HG03354 (cell line): ENCODE measurements at regions not wholly inside any gene's neighbourhood (a gene's known extent, or its start where the extent isn't known, plus 50 kb on each side); places are given as distances from the start of the nearest gene placed in this dataset.
"Not testable (repeated sequence)": the region's sequence is repeated elsewhere in the genome, so short reads cannot be mapped to it uniquely, and the experiment has no call there.

Source experiments
- ATAC-seq: cut with Tn5 transposase; IDR thresholded peaks from one replicate; pipeline ENCODE4 v1.9.1; 2021; ENCODE audit warnings: mild to moderate bottlenecking; ENCODE audit not compliant: unreplicated experiment, poor library complexity, severe bottlenecking

DNA sequence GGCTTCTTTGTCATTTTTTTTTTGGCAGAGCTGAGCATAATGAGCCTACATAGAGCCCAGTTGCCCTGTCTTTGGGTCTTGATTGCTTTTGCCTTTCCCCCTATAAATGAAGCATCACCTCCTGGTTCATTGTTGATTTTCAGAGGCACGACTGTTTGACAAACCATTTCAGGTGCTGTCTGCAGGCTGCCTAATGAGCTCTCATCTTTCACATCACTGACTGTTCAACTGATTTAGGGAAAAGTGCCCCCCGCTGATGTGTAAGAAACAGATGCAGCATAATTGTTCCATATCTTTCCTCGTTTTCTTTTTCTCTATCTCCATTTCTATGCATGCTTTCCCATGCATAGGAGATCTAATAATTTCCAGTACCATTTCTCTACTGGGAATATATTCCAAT, 338.6 kb downstream of the TMEM38B start:
- ATAC-seq, result no peak

DNA sequence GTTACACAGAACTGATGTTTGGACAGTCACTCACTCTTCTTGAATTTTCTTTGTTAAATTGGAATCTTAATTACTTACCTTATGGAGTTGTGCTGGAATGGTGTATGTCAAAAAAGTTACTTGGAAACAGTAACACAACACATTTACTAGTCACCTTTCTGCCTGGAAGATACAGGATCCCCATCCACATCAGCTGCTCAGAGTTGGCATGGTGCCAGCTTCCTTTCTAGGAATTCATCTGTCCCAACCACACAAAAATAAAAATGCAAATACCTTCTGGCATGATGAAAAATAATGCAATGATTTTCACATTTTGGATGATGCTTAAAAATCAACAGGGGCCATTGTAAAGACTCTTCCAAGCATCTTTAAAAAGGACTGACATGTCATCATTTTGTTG, 341.5 kb downstream of the TMEM38B start:
- no peak for ATAC-seq

DNA sequence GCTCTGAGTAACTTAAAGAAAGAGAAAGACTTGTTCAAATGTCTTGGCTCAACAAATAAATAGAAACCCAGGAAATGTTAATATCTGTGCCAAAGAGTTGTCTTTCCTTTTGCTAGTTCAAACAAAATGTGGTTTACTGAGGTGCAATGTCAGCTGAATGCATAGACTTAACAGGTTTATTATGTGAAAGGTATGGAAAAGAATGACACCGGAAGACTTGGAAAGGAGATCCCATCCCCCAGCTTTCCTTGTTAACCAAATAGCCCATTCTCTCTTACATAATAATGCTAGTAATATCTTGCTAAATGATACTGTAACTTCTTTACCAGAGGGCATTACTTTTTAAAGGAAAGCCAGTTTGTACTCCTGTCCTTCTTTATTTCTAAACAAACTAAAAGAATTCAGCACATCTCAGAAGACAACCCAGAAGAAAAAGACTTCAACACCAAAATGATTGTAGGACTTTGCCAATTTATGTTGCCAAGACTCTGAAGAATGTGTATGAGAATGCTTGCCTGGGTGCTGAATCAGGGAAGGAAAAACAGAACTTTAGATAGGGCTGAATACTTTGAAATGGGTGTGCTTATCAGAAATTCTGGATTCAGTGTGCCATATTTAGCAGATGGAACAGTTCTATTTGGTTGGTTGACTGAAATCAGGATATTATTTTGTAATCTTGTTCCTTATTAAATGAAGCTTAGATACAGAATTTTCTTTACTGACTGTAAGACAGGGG, 344.1 kb downstream of the TMEM38B start:
- ATAC-seq, result no peak

DNA sequence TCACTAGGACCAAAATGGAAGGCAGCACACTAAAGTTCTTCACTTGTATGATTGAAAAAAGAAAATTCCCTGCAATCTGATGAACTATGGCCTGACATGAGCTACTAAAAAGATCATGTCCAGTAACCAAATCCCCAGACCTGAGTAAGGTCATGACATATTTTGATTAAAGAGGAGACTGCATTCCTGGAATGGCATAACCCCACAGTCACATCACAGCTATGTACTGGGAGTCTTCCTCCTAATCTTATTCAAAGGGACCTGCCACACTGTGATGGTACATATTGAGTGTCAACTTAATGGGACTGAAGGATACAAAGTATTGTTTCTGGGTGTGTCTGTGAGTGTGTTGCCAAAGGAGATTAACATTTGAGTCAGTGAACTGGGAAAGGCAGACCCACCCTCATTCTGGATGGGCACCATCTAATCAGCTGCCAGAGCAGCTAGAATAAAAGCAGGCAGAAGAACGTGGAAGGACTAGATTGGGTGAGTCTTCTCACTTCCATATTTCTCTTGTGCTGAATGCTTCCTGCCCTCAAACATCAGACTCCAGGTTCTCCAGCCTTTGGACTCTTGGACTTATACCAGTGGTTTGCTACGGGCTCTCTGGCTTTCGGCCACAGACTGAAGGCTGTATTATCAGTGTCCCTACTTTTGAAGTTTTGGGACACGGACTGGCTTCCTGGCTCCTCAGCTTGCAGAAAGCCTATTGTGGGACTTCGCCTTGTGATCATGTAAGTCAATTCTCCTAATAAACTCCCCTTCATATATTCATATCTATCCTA, 345.0 kb downstream of the TMEM38B start:
- ATAC-seq, result no peak

DNA sequence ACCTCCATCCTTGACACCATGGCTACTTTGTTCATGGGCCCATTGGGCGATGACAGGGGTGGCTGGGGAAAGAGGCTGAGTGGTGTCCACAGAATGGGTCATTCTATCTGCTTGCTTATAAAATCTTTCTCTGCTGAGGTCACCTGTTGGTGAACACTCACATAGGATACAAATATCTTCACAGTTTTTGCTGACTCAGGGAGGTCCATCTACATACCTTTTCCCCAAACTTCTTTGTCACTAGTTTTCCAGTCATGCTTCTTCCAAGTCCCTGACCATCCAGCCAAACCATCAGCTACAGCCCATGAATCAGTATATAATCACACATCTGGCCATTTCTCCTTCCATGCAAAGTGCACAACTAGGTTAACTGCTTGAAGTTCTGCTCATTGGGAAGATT, 347.6 kb downstream of the TMEM38B start:
- ATAC-seq, result not testable (repeated sequence)

DNA sequence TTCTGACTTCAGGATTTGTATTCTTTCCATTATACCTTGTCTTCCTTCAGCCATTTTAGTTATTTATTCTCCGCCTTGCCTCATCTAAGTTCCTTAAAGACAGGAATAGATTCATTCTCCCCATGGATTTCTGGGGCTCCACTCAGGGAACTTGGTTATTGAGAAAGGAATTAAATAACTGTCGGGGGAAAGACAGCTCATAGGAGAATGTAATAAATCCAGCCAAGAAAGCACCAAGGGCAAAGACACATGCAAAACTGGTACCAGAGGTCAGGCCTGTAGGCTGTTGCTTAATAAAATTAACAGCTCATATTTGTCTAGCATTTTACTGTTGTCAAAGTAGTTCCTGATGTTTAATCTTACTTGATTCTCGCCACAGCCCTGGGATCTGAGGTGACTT, 357.2 kb downstream of the TMEM38B start:
- ATAC-seq, result no peak

DNA sequence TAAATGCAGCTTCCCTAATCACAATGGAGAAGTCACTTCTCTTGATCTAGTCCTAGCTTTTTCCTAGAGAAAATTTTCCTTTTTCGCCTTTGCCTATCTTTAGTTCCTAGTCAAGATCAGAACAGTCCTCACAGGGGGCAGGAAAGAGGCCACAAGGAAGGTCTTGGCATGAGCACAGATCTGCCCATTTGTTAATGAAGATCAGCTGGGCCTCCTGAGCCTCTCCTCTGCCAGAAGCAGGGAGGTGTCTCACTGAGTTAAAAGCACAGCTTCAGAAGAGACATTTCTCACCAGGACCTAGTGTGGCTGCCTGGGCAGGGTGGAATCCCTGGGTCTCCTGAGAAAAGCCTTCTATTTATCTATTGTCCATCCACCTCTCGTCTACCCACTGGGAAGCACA, 357.8 kb downstream of the TMEM38B start:
- ATAC-seq, result no peak

DNA sequence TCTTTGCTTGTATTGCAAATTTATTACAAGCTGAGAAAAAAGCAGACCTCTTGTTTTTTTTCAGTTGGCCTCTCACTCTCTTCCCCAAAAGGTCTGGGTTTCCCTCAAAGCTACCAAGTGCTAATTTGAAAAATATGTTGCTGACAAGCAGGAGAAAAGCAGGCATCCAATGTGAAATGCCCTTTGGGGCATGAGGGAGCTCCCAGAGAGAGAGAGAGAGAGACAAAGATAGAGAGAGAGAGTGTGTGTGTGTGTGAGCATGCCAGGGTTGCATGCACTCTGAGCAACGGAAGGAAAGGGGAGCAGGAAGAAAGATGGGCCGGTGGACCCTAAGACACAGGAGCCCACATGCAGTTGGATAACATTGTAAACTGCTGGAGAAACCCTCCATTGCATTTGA, 358.4 kb downstream of the TMEM38B start:
- no peak for ATAC-seq

DNA sequence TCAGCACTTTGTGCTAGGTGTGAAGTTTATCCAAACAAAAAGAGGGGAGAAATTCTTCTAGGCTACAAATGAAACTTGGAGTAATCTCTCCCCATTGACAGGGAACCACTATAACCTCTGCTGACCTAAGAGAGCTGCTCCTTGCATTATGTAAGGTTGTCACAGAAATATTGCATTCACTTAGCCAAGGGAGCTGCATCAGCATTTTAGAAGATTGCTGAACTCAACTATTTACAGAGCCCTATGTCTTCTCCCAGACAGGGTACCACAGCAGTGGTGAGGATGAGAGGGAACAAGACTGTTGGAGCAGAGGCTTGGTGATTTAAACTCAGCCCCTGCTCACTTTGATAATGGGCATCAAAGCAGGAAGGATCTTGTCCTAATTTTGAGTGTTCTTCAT, 362.0 kb downstream of the TMEM38B start:
- ATAC-seq, result no peak

DNA sequence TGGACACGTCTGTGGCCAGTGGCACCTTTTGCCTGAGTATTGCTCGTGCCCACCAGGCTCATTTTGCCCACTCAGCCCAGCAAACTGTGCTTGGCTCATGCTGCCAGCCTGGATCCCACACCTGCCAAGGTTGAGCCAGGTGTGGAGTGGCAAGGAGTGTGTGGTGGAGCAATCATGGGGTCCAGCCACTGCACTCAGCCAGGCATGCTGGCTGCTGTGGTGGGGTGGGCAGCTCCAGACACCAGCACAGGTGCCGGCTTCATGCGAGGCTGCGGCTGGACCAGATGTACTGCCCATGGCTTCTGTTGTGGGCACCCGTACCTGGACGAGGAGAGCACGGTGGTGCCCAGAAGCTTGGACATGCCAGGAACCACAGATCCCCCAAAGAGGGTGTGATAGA, 364.1 kb downstream of the TMEM38B start:
- ATAC-seq, result no peak

DNA sequence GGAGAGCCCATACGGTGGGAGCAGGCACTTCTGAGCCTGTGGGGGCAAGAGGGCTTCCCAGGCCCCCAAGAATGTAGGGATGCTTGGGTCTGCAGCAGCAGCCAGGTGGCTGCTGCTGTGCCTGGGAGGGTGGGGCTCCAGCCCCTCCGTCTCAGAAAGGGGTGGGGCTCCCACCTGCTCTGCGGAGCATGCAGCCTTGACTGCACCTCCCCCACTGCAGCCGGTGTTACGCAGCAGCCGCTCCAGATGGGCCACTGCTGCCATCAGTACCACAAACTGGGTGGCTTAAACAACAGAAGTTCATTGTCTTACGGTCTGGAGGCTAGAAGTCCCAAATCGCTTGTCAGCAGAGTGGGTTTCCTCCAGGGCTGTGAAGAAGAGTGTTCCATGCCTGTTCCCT, 365.5 kb downstream of the TMEM38B start:
- ATAC-seq, result no peak

DNA sequence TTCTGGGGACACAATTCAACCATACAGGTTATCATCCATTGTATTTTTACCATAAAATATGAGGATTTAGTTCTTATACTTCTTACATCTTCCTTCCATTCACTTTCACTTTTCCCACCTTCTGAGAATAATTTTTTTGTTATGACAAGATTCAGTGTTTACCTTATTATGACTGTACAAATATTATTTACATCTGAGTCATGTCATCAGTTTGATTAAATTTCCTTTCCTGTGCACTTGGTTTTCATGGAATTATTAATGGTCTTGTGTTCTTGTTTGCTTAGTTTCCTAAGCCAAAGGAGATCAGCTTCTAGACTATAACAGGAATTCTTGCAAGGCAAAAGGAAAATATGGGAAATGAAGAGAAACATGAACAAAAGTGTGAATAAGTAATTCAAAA, 366.5 kb downstream of the TMEM38B start:
- no peak for ATAC-seq

DNA sequence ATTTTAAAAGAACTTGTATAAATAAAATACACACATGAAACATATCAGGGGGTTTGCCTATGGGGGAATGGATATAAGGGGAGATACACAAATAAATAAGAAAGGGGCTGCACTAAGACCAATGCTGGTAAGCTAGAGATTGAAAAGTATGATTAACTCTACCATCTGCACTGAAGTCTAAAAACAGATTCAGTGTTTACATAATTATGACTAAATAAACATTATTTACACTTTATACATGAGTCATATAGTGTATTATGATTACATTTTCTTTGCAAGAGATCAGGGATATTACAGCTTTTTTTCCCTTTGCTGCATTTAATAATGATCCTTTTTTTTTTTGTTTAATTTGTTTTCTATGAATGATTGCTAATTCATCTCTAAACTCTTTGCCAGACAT, 367.9 kb downstream of the TMEM38B start:
- no peak for ATAC-seq

DNA sequence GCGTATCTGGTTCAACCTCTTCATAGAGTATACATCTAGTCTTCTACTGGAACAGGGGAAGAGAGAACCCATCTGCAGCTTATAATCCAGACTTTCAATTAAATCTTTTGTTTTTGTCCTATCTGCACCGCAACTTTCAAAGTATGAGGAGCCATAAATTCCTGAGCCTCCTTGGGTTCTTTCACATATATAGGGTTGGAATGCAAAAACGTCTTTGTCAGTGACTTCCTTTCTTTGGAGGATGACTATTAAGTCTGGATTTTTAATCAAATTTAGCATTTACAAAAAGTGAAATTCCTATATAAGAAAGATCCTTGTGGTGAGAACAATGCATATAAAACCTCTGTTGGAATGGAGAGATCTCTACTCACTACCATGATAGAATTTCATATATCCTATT, 370.8 kb downstream of the TMEM38B start:
- ATAC-seq, result no peak

DNA sequence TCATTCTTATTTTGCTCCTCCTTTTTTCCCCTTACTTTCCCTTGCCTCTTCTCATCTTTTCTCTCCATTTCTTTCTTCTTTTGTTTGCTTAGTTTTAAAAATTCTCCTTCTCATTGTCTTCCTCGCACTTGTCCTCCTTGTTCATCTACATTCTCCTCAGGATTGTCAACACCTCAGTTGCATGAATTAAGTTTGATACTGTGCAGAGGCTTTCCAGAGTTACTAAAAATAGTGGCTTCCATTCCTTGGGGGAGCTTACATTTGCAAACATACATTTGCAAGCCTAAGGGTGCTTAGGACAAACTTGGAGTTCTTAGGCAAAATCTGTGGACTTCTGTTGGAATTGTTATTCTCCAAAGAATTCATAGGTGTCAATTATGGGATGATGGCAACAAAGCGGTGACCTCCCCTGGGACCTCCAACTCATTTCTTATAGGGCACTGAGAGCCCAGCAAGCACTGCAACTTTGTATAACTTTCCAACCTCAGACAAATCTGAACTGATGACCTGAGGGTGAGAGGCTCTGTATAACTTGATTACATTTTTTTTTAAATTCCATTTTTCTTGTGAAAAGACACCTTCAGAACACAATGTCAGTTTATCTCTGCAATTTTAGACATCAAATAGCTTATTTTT, 371.4 kb downstream of the TMEM38B start:
- ATAC-seq, result no peak

DNA sequence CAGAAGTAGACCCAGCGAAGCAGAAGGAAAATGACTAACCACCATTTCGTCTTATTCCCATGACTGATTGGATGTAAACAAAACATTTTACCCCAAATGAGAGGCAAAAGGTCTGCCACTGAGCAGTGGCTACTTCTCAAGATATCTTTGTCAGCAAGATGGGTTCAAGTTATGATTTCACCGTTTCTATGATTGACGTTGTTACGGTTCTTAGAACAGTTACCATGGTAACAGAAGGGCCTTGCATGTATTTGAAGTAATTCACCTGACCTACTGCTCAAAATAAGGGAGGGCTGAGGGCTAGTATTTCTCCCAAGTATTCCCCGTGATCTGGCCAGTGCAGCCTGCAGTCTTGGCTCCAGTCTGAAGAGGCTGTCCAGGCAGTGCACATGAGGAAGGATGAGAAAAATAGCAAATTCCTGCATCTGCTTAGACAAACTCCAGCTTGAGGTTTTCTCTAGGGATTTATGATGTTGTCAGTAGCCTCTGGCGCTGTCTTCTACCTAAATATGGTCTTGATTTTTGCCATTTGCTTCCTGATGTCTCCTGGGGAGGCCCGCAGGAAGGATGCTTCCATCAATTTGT, 372.7 kb downstream of the TMEM38B start:
- no peak for ATAC-seq

DNA sequence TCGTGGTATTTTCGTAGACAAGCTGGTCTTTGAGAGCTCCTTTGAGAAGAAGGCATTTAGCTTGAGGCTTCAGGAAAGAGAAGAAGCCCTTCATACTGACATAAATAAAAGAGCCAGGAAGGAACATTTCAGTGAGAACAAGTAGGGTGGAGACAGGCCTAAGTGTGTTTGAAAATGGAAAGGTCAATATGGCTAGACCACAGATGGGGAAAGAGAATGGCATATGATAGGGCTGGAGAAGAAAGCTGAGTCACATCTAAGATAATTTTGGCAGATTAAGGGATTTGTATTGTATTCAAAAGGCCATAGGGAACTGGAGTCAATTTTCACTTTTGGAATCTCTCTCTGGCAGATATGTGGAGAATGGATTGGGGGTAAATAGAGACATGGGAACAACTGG, 374.9 kb downstream of the TMEM38B start:
- no peak for ATAC-seq

DNA sequence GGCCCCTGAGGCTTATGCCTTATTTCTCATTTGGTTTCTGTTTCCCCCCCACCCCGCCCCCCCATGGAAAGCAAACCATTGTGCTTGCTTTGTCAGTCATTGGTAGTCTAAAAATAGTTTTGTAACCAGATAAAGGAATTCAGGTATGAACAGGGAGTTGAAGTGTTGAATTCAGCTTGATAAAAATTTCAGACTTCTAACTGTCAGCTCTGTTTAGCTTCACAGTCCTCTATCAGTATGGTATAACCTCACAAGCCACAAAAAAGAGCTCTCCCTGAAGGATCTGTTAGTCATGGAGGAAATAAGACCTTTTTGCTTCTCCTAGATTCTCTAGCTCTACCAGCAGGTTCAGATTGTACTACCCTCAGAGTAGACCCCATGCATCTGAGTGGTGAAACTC, 378.1 kb downstream of the TMEM38B start:
- ATAC-seq, result no peak

DNA sequence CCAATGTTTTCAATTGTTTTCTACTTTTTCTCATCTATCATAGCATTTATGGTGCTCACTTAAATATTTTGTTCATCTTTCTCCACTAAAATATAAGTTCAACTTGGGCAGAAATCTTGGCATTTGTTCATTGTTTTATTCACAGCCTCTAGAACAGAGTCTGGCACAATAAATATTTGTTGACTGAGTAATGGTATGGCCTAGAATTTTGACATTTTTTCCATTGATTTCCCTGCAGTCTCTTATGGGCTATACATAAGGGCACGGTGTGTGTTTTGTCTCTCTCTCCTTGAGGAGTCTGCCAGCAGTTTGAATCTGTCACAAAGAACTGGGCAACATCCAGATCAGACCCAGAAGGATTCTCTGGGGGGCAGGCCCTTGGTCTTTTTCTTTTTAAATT, 379.7 kb downstream of the TMEM38B start:
- ATAC-seq, result no peak

DNA sequence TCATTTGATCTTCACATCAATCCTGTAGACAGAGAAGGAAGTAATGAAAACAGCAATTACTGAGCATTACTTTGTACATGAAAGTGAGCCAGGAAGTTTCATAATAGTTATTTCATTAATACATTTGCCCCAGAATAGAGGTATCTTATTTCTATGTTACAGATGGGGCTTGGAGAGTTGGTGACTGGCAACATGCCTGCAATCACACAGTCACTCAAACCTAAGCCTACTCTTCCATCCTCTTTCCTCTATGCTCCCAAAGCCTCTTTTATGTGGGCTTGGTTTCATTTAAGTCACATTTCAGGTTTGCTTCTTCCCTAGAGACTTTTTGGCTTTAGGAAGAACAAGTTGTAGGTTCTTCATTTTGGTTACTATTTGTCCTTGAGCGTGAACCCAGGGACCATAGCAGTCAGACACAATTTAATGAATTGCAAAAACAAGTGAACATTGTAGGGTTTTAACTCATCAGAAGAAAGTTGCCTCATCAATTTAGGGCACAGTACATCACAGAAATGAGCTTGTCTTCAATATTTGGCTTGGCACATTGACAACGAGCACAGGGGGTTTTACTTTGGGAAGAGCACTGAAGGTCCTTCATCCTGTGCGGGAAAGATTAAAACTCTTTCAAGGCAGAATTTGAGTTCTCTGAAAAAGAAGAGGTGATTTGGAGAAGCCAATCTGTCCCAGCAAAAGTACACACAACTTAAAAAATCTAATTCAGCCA, 381.1 kb downstream of the TMEM38B start:
- ATAC-seq, result no peak
